ENCODE measurements at regions not wholly inside any gene's neighbourhood (a gene's known extent, or its start where the extent isn't known, plus 50 kb on each side); places are given as distances from the start of the nearest gene placed in this dataset.

GRCh38 chr21:27132266-27132665, 165.4 kb upstream of the ADAMTS5 start:
- H3K27ac ChIP-seq (ENCODE audit: insufficient read depth, low read depth, low read length): no peak overlapping the region
- H2AFZ ChIP-seq (ENCODE audit: low read depth, low read length): no peak overlapping the region
- no peaks in the 10 kb centered on the region for H4K20me1 ChIP-seq (replicated peaks; ENCODE audit: control insufficient read depth, extremely low read depth, insufficient read depth, low read length)
- H3K9me1 ChIP-seq (replicated peaks; ENCODE audit: control insufficient read depth, extremely low read depth, insufficient read depth, low read length): no peaks in the 10 kb centered on the region
- no peaks in the 10 kb centered on the region for H3K9me3 ChIP-seq (replicated peaks; ENCODE audit: control insufficient read depth, insufficient read depth, low read length)
- H3K79me2 ChIP-seq (ENCODE audit: control insufficient read depth, insufficient read depth, low read length): no peaks in the 10 kb centered on the region
- H3K4me2 ChIP-seq (ENCODE audit: insufficient read depth, low read length): no peak overlapping the region
- H3K4me1 ChIP-seq (ENCODE audit: control insufficient read depth, extremely low read depth, insufficient read depth, low read length): no peaks in the 10 kb centered on the region
- no peak for DNase-seq (ENCODE audit: low read depth, low spot score)
- intact Hi-C loops (cut with micrococcal nuclease): no loop called here
- no peak for FAIRE-seq
- ChIA-PET CTCF (interaction anchor here (1.1 kb wide), 1 partner anchor 10 kb away, joined by 3 read pairs; no protein-coding TSS in a partner anchor), POLR2A (no interaction called here)
- no peaks in the 10 kb centered on the region for H3K36me3 ChIP-seq (ENCODE audit: control insufficient read depth in 2 of 2, extremely low read depth in 1 of 2, insufficient read depth in 2 of 2, low read length in 2 of 2)
- H3K27me3 ChIP-seq (ENCODE audit: control insufficient read depth in 2 of 2, insufficient read depth in 2 of 2, low read length in 2 of 2): no peaks in the 10 kb centered on the region
- TF ChIP-seq JUN (IDR thresholded peaks at IDR 0.05; ENCODE audit: borderline replicate concordance, insufficient read depth, insufficient read length, low read depth) (no peak), EZH2 (IDR thresholded peaks at IDR 0.05; ENCODE audit: borderline replicate concordance, low read depth, low read length, severe bottlenecking) (no peak), CTCF (IDR thresholded peaks at IDR 0.05; ENCODE audit: extremely low read depth in 1 of 2, insufficient read depth in 1 of 2, low read depth in 1 of 2, low read length in 2 of 2) (no peak), POLR2A (IDR thresholded peaks at IDR 0.05; ENCODE audit: low read depth, low read length) (no peak), FOS (IDR thresholded peaks at IDR 0.05; ENCODE audit: borderline replicate concordance, insufficient read depth, low read length) (no peak), MAX (IDR thresholded peaks at IDR 0.05; ENCODE audit: insufficient read depth, insufficient read length) (no peak), MYC (IDR thresholded peaks at IDR 0.05; ENCODE audit: low read depth, low read length) (no peak), POLR2AphosphoS5 (IDR thresholded peaks at IDR 0.05; ENCODE audit: insufficient read depth, low read depth, low read length) (no peak), GATA2 (IDR thresholded peaks at IDR 0.05; ENCODE audit: insufficient read depth, insufficient read length, low read depth, low read length) (no peak)
- H3K4me3 ChIP-seq (replicated peaks in 1 of 3; ENCODE audit: insufficient read depth in 1 of 3, low read depth in 1 of 3, low read length in 3 of 3): no peak overlapping the region
- dilution Hi-C loops (cut with MboI; ENCODE audit: extremely low pct_ligation_motif_present, low sequenced_read_pairs): no loop called here
- H3K9ac ChIP-seq (replicated peaks; ENCODE audit: extremely low read depth, insufficient read depth, low read length): no peak overlapping the region
- no TSS peak for BruUV-seq (replicated peaks)
